H7 (cell line): ENCODE measurements at regions not wholly inside any gene's neighbourhood (a gene's known extent, or its start where the extent isn't known, plus 50 kb on each side); places are given as distances from the start of the nearest gene placed in this dataset.
"Not testable (repeated sequence)": the region's sequence is repeated elsewhere in the genome, so short reads cannot be mapped to it uniquely, and the experiment has no call there.

Experiments used
- DNase-seq: peaks from one replicate; pipeline ENCODE4 v3.0.0; 2012
- H3K27me3 ChIP-seq: 2 replicates; pipeline ENCODE4 v1.6.0; 2011; ENCODE audit warnings: mild to moderate bottlenecking, low read length; ENCODE audit not compliant: control insufficient read depth, insufficient read depth
- H3K36me3 ChIP-seq: replicated peaks from 2 replicates; pipeline ENCODE4 v1.5.1; 2011; ENCODE audit warnings: low read length; ENCODE audit not compliant: control insufficient read depth, insufficient read depth
- H3K4me3 ChIP-seq: 2 replicates; pipeline ENCODE4 v1.5.1; 2011; ENCODE audit warnings: low read depth, mild to moderate bottlenecking, control low read depth, low read length, moderate library complexity; ENCODE audit not compliant: insufficient read depth

- DNase-seq, H3K4me3 ChIP-seq, H3K27me3 ChIP-seq, H3K36me3 ChIP-seq: not testable (repeated sequence)
Observed at GRCh38 chr4:49558916-49559676, 573.0 kb downstream of the CWH43 start.

- not testable (repeated sequence) for H3K27me3 ChIP-seq, H3K4me3 ChIP-seq, H3K36me3 ChIP-seq, DNase-seq
Observed at GRCh38 chr4:49560131-49560816, 574.2 kb downstream of the CWH43 start.

- not testable (repeated sequence) for H3K36me3 ChIP-seq, DNase-seq, H3K4me3 ChIP-seq, H3K27me3 ChIP-seq
Observed at GRCh38 chr4:49560883-49561282, 574.8 kb downstream of the CWH43 start.

- not testable (repeated sequence) for H3K36me3 ChIP-seq, DNase-seq, H3K27me3 ChIP-seq, H3K4me3 ChIP-seq
Observed at GRCh38 chr4:49570248-49570647, 584.2 kb downstream of the CWH43 start.

- not testable (repeated sequence) for DNase-seq, H3K4me3 ChIP-seq, H3K36me3 ChIP-seq, H3K27me3 ChIP-seq
Observed at GRCh38 chr4:49573666-49574215, 587.7 kb downstream of the CWH43 start.

- not testable (repeated sequence) for H3K27me3 ChIP-seq, DNase-seq, H3K36me3 ChIP-seq, H3K4me3 ChIP-seq
Observed at GRCh38 chr4:49575250-49575649, 589.2 kb downstream of the CWH43 start.

- not testable (repeated sequence) for DNase-seq, H3K36me3 ChIP-seq, H3K27me3 ChIP-seq, H3K4me3 ChIP-seq
Observed at GRCh38 chr4:49578371-49578770, 592.3 kb downstream of the CWH43 start.

- not testable (repeated sequence) for H3K27me3 ChIP-seq, DNase-seq, H3K4me3 ChIP-seq, H3K36me3 ChIP-seq
Observed at GRCh38 chr4:49578899-49579298, 592.8 kb downstream of the CWH43 start.

GRCh38 chr4:49580166-49580565, 594.1 kb downstream of the CWH43 start:
- H3K27me3 ChIP-seq, H3K36me3 ChIP-seq, H3K4me3 ChIP-seq, DNase-seq: not testable (repeated sequence)

- not testable (repeated sequence) for DNase-seq, H3K27me3 ChIP-seq, H3K36me3 ChIP-seq, H3K4me3 ChIP-seq
Observed at GRCh38 chr4:49588401-49588800, 602.3 kb downstream of the CWH43 start.

- H3K4me3 ChIP-seq, DNase-seq, H3K27me3 ChIP-seq, H3K36me3 ChIP-seq: not testable (repeated sequence)
Observed at GRCh38 chr4:49618436-49618835, 632.4 kb downstream of the CWH43 start.

GRCh38 chr4:49626478-49626877, 640.4 kb downstream of the CWH43 start:
- DNase-seq, H3K36me3 ChIP-seq, H3K4me3 ChIP-seq, H3K27me3 ChIP-seq: not testable (repeated sequence)
